ENCODE measurements at regions not wholly inside any gene's neighbourhood (a gene's known extent, or its start where the extent isn't known, plus 50 kb on each side); places are given as distances from the start of the nearest gene placed in this dataset.

GRCh38 chr7:130931423-130931822 lies 197.4 kb upstream of the KLF14 start:
- ATAC-seq (no peak), DNase-seq (no peak)

GRCh38 chr7:130932088-130932487 lies 198.1 kb upstream of the KLF14 start:
- DNase-seq (no peak), ATAC-seq (no peak)

- no peak for DNase-seq
- ATAC-seq = no peak
Measured at GRCh38 chr7:130932667-130933432, 198.8 kb upstream of the KLF14 start.

DNA sequence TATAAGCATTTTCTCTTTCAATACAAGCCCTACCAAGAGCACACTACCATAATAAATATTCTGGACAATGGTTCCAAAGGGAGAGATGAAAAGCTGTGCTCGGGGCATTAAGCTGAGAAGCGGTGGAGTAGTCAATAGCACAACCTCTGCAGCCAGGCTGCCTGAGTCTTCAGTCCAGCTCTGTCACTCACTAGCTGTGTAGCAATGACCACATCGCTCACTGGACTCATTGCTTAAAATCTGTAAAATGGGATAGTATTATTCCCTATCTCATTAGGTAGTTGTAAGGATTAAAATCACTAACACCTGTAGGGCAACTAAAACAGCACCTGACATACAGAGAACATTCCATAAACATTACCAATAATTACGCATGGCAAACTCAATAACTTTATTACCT lies 199.9 kb upstream of the KLF14 start:
- ATAC-seq = no peak

DNA sequence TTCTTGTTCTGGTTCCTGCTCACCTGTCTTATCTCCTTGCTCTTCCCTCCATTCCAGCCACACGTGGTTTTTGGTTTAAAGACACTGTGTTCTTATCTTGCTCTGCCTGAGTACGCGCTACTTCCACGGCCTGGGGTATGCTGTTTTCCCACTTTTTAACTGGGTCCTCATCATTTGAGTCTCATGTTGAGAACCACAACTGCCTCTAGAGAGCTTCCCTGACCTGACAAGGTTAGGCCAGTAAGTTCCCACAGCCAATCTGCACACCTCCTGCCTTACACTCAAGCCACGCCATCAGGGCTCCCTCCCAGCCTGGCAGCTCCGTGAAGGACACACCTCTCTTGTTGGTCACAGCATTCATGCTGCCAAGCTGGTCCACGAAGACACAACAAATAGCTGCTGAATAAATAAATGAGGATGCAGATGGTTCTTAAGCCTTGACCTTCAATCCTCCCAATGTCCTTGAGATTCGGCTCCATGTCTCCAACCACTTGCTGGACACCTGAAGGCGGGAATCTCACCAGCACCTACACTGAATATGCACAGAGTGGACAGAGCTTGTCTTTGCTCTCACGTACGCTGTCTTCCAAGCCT lies 201.7 kb upstream of the KLF14 start:
- ATAC-seq = no peak
- DNase-seq = no peak

More for the DNA sequence above, 199.9 kb upstream of the KLF14 start:
- DNase-seq = no peak

DNA sequence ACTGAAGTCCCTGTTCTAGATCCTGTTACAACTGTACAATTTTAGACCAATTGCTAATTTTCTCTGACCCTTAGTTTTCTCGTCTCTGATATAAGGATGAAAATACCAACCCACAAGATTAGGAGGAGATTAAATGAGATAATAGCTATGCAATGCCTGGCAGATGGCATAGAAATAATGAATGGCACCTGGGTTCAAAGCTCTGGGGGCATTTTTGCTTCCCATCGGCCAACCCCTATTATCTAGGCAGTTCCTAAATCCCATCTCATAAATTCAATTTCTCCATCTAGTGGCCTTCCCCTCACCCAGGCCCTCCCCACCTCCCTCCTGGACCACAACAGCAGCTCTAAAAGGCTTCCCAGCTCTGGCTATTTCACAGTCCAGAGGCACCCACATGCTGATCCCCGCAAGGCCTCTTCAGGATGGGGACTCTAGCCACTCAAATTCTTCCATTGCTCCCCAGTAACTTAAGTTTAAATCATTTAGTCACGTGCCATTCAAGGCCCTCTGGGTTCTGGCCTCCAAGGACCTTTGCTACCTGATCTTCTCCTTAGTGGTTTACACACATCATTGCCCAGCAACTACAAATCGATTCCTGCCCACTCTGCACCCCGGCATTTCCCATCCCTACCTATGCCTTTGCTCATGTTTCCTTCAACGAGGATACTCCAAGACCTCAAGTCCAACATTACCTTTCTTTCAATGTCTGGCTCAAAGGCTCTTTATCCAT lies 202.4 kb upstream of the KLF14 start:
- no peak for DNase-seq
- no peak for ATAC-seq

DNA sequence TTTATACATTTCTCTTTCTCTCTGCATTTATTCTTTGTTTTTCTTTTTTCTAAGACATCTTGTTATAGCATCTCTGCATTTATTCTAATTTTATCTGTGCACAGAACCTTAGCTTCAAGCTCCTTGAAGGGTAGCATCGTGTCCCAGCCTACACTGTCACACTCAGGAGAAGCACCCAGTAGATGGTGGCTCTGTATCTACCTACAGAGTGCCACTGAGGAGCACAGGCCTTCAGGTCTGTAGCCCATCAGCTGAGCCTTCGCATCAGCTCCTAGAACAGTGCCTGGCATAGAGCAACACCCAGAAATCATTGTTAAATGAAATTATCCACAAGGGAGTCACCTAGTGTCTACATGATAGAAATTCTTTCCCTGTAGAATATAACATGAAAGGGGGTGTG lies 203.0 kb upstream of the KLF14 start:
- no peak for ATAC-seq

DNA sequence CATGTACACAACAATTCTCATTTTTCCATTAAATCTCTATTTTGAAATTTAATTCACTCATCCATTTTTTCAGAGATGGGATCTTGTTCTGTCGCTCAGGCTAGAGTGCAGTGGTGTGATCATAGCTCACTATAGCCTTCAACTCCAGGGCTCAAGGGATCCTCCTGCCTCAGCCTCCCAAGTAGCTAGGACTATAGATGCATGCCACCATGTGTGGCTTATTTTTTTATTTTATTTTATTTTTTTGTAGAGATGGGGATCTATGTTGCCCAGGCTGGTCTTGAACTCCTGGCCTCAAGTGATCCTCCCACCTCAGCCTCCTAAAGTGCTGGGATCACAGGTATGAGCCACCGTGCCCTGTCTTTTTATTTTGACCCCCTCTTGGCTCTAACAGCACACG lies 203.8 kb upstream of the KLF14 start:
- ATAC-seq (no peak), DNase-seq (no peak)

More for the DNA sequence above, 203.0 kb upstream of the KLF14 start:
- no peak for DNase-seq

GRCh38 chr7:130938661-130939060 lies 204.7 kb upstream of the KLF14 start:
- no peak for ATAC-seq
- DNase-seq = no peak

DNA sequence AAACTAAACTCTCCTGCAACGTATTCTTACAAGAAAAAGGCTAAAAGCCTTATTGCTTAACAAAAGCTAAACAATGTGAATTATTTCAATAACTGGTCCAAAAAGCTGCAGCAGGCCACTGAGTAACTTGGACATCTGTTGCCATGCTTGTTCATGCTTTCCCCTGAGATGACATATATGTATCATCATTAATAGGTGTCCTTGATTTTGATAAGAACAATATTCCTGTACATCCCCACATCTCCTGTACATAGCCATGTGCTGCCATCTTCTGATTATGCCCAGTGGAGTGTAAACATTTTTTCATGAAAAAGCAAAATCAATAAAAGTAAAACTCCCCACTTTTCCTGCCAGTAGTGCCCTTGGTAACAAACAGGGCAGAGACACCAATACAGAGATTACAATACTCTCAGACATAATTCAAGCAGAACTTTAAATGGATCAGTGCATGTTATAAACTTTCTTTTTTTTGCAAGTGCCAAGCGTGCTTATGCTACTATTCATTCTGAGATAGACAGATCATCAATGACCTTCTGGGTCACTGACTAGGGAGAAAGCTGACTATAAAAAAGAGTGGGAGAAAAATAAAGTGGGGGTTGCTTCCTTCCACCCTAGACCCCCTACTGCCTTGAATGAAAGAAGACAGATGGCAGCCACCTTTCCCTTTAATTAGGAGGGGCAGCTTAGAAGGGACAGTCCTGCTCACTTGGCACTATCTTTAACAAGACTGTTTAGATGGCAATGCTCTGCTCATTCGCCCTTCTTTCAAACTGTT lies 205.5 kb upstream of the KLF14 start:
- ATAC-seq (peak; percentile 16), DNase-seq (no peak)

DNA sequence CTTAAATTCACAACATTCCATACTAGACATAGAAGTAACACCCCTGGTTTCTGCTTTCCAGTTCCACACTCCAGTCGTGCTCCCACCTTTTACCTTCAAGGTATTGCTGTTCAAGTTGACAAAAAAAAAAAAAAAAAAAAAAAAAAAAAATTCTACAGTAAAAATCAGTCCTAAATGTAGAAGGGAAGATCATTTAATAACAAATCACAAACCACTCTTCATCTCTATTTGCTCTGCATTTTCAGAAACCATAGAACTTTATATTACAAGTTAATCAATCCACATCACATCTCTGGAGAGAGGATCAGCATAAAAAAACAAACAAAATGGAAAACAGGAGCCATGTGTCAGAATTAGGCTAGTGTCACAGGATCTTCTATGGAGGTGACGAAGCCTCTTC lies 206.3 kb upstream of the KLF14 start:
- DNase-seq = no peak
- no peak for ATAC-seq

DNA sequence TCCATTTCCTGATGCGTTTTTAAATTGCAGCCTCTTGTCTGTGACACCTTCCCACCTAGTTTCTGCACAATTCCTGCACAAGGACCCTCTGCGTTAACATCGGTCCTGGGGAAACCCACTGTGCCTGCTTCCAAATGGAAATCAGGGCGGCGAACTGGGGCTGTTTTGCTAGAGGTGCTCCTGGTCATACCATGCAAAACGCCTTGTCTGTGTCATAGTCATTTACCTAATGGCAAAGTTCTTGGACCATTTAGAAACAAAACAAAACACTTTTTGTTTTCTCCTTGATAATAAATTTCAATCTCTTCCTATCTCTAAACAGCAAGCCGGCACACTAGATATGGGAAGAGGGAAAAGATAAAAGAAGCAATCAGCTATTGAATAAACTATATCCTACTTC lies 206.9 kb upstream of the KLF14 start:
- ATAC-seq = no peak

DNA sequence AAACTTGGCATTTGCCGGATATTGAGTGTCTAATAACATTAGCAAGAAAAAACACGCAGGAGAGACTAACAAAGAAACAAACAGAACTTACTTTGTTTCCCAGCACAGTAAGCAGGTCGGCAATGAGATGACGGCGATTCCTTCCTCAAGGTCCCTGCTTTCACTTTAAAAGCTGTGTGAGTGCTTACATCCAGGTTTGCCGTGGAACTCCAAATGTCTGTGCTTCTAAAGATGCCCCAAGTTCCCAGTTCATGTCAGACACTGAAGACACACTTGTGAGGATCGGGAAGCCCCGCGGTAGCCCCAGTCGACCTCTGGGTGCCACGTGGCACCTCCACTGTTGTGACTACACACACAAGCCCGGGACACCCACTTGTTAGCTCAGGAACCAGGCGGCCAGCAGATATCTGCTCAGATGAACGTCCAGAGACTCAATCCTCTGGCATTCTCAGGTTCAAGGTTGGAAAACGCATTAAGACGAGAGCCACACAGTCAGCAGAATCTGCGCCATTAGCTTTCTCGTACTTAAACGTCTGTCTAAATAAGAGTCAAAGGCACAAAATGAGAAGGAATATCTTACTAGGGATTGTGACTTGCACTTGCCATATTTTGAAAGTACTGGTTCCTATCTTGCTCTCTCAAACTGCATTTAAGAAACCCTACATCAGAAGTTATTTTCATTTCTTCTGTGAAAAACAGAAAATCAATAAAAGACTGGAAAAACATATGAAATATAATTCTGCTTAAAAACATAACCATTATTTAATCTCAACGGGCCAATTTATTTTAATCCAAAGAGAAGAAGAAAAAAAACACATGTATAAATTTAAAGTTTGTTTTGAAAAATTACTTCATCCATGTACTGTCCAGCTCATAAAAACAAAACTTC lies 207.6 kb upstream of the KLF14 start:
- peak; percentile 39 for ATAC-seq

More for the DNA sequence above, 206.9 kb upstream of the KLF14 start:
- no peak for DNase-seq

DNA sequence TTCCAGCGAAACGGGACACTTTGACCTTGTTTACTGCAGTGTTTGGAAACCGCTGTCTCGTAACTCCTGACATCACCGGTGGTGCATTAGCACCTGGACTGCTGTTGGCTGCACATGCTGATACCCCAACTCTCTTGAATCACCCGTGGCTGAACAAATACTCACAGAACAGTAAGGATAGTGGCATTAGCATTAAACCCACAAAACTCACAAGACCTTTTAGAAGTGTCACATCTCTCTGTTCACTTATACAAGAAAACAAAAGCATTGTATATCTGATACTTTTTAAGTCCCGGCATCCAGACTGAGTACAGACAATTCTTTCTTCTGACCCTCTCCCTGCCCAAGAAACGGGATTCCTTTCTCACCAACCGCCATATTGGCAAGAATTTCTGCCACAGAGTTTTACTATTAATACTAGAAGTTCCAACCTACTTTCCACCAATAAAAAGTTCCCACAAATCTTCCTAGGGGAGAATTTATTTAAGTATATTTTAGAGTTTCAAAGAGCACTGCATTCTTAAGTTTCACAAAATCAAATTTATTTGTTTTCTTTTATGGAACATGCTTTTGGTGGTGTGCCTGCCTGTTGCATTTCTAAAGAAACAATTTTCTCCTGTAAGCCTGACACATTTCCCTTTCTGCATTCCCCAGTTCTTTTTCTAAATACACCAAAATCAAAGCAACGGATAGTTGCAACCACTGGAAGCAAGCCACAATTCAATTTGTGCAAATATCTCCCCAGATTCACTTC lies 208.4 kb upstream of the KLF14 start:
- DNase-seq (no peak), ATAC-seq (no peak)

More for the DNA sequence above, 207.6 kb upstream of the KLF14 start:
- no peak for DNase-seq

DNA sequence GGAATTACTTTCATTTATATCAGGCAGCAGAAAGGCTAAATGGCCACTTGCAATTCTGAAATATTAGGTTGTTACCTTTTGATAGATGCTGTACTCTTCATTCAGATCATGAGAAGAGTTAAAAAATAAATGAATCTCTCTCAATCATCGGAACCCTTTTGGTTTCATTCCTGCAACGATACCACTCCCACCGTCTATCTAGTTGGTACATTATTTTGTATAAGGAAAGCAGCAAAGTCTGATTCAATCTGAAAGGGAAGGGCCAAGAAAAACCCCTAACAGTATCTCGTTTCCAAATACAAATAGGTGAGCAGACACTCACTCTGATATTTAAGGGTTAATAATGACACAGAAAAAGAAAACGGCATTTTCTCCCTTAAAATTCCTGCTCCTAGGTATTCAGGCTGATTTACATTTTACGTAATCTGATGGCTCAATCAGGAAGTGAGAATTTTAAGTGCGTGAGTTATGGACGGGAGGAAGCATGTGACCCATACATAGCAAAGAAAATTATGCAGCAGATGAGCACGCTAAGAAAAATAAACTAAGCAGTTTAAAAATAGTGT lies 209.4 kb upstream of the KLF14 start:
- ATAC-seq = peak; percentile 31
- no peak for DNase-seq

- ATAC-seq (no peak), DNase-seq (no peak)
Measured at GRCh38 chr7:130943981-130944380, 210.0 kb upstream of the KLF14 start.

GRCh38 chr7:130944997-130945396 lies 211.0 kb upstream of the KLF14 start:
- DNase-seq (no peak), ATAC-seq (no peak)

GRCh38 chr7:130945411-130945811 lies 211.4 kb upstream of the KLF14 start:
- no peak for DNase-seq
- peak; percentile 44 for ATAC-seq

GRCh38 chr7:130946114-130946513 lies 212.1 kb upstream of the KLF14 start:
- no peak for ATAC-seq

More at GRCh38 chr7:130946114-130946513, 212.1 kb upstream of the KLF14 start:
- DNase-seq = no peak

Data from stimulated activated naive CD8-positive, alpha-beta T cell treated with anti-CD3 and anti-CD28 coated beads, Interleukin-15, Interleukin-2, amounts not matched to agents 100 U/mL and 50 U/mL, for 24 hours (primary cell).